ENCODE measurements at regions not wholly inside any gene's neighbourhood (a gene's known extent, or its start where the extent isn't known, plus 50 kb on each side); places are given as distances from the start of the nearest gene placed in this dataset.

DNA sequence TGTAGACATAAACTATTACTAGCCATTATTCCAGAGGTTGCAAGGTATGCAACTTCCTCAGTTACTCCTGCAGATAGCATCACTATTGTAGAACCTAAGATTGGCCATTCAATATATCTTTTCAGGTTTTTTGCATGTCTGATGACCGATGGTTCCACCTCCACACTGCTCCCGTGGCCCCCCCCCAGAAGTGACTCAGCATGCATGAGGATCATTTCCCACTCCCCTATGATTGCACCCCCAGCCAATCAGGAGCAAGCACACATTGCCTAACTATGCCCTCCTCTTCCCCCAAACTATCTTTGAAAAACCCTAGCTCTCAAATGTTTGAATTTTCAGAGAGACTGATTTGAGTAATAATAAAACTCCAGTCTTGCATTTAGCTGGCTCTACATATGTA, 601.4 kb upstream of the TLE4 start:
- no peaks in the 10 kb centered on the region for H3K27me3 ChIP-seq (ENCODE audit: low read length)
- TF ChIP-seq, protein P1, sequence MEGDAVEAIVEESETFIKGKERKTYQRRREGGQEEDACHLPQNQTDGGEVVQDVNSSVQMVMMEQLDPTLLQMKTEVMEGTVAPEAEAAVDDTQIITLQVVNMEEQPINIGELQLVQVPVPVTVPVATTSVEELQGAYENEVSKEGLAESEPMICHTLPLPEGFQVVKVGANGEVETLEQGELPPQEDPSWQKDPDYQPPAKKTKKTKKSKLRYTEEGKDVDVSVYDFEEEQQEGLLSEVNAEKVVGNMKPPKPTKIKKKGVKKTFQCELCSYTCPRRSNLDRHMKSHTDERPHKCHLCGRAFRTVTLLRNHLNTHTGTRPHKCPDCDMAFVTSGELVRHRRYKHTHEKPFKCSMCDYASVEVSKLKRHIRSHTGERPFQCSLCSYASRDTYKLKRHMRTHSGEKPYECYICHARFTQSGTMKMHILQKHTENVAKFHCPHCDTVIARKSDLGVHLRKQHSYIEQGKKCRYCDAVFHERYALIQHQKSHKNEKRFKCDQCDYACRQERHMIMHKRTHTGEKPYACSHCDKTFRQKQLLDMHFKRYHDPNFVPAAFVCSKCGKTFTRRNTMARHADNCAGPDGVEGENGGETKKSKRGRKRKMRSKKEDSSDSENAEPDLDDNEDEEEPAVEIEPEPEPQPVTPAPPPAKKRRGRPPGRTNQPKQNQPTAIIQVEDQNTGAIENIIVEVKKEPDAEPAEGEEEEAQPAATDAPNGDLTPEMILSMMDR (IDR thresholded peaks at IDR 0.05; ENCODE audit: insufficient read depth, low read length, poor library complexity, severe bottlenecking): no peak
- no peak for TF ChIP-seq EZH2phosphoT487 (conservative IDR thresholded peaks at IDR 0.05; ENCODE audit: low read length)
- no peak overlapping the region for H3K9ac ChIP-seq (ENCODE audit: low read length)
- H3F3A ChIP-seq (ENCODE audit: insufficient read depth): no peaks in the 10 kb centered on the region
- no peak overlapping the region for H3K4me2 ChIP-seq (ENCODE audit: low read depth, low read length, poor library complexity, severe bottlenecking)
- no peaks in the 10 kb centered on the region for H3K36me3 ChIP-seq (ENCODE audit: low read length)
- no peak overlapping the region for H3K27ac ChIP-seq (ENCODE audit: low read depth, low read length)
- H4K20me1 ChIP-seq (ENCODE audit: low read depth, low read length): no peaks in the 10 kb centered on the region
- H3K9me3 ChIP-seq (ENCODE audit: insufficient read depth, low read length): no peaks in the 10 kb centered on the region
- no peak overlapping the region for H3K4me3 ChIP-seq (ENCODE audit: insufficient read depth, low read length, poor library complexity, severe bottlenecking)
- no peaks in the 10 kb centered on the region for H3K9me2 ChIP-seq (replicated peaks; ENCODE audit: insufficient read depth, low read length)
- no peak overlapping the region for H2AFZ ChIP-seq (ENCODE audit: low read depth, low read length, severe bottlenecking)
- H3K79me2 ChIP-seq (ENCODE audit: insufficient read depth, low read length): no peaks in the 10 kb centered on the region

DNA sequence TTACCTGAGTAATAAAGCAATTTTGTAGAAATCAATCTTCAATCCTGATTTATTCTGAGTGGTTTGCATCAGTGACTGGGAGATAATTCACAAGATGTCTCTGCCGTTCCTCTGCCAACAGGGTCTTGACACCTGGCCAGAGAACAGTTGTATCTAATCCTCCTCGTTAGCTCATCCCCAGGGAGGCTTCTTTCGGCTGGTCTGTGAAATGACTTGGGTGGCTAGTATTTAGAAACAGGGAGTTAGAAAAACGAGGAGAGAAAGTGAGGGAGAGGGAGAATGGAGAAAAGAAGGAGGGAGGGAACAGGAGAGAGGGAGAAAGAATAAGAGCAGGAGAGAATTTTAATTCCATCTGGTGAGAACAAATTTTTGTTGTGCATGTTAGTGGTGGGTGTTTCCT, 600.2 kb upstream of the TLE4 start:
- H2AFZ ChIP-seq (ENCODE audit: low read depth, low read length, severe bottlenecking): no peak overlapping the region
- no peak overlapping the region for H3K9ac ChIP-seq (ENCODE audit: low read length)
- H3K9me2 ChIP-seq (replicated peaks; ENCODE audit: insufficient read depth, low read length): no peaks in the 10 kb centered on the region
- H3K27ac ChIP-seq (ENCODE audit: low read depth, low read length): no peak overlapping the region
- no peak overlapping the region for H3K4me3 ChIP-seq (ENCODE audit: insufficient read depth, low read length, poor library complexity, severe bottlenecking)
- H3K36me3 ChIP-seq (ENCODE audit: low read length): no peaks in the 10 kb centered on the region
- no peaks in the 10 kb centered on the region for H3F3A ChIP-seq (ENCODE audit: insufficient read depth)
- H3K9me3 ChIP-seq (ENCODE audit: insufficient read depth, low read length): no peaks in the 10 kb centered on the region
- H3K4me2 ChIP-seq (ENCODE audit: low read depth, low read length, poor library complexity, severe bottlenecking): no peak overlapping the region
- TF ChIP-seq, protein P1 (IDR thresholded peaks at IDR 0.05; ENCODE audit: insufficient read depth, low read length, poor library complexity, severe bottlenecking): no peak
- TF ChIP-seq EZH2phosphoT487 (conservative IDR thresholded peaks at IDR 0.05; ENCODE audit: low read length): no peak
- no peaks in the 10 kb centered on the region for H3K27me3 ChIP-seq (ENCODE audit: low read length)
- H4K20me1 ChIP-seq (ENCODE audit: low read depth, low read length): no peaks in the 10 kb centered on the region
- no peaks in the 10 kb centered on the region for H3K79me2 ChIP-seq (ENCODE audit: insufficient read depth, low read length)

DNA sequence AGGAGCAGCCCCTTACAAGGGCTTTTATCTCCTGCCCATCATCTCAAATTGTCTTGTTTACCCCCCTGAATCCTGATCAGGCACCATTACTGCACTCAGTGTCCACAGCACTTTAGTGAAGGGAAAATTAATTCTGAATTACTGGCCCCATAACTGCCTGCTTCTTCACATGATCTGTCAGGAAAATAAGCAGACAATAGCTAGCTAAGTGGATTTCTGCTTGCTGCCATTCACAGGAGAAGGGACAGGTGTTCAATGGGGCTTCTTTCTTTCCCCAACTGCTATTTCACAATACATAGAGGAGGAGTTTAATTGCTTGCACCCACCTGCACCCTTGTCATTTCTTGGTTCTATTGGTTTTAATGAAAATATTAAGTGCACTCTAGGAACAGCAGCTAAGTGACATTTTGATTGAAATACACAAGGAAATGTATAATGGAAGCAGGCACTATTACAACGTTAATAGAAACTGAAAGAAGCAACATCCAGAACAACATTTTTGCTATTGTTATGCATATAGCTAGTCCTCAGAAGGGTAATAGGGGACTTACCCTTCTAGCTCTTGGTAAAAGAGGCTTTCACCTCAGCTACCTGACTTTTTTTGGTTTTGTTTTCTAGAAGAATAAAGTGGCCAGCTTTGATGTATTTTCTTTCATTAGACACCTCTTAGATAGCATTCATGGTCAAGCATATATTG, 599.3 kb upstream of the TLE4 start:
- H3K9me3 ChIP-seq (ENCODE audit: insufficient read depth, low read length): no peaks in the 10 kb centered on the region
- H3K4me2 ChIP-seq (ENCODE audit: low read depth, low read length, poor library complexity, severe bottlenecking): no peak overlapping the region
- no peaks in the 10 kb centered on the region for H3F3A ChIP-seq (ENCODE audit: insufficient read depth)
- no peak overlapping the region for H2AFZ ChIP-seq (ENCODE audit: low read depth, low read length, severe bottlenecking)
- H3K9ac ChIP-seq (ENCODE audit: low read length): no peak overlapping the region
- no peaks in the 10 kb centered on the region for H3K36me3 ChIP-seq (ENCODE audit: low read length)
- no peaks in the 10 kb centered on the region for H3K9me2 ChIP-seq (replicated peaks; ENCODE audit: insufficient read depth, low read length)
- TF ChIP-seq, protein P1 (IDR thresholded peaks at IDR 0.05; ENCODE audit: insufficient read depth, low read length, poor library complexity, severe bottlenecking): no peak
- no peak for TF ChIP-seq EZH2phosphoT487 (conservative IDR thresholded peaks at IDR 0.05; ENCODE audit: low read length)
- no peaks in the 10 kb centered on the region for H3K79me2 ChIP-seq (ENCODE audit: insufficient read depth, low read length)
- no peaks in the 10 kb centered on the region for H3K27me3 ChIP-seq (ENCODE audit: low read length)
- H4K20me1 ChIP-seq (ENCODE audit: low read depth, low read length): no peaks in the 10 kb centered on the region
- no peak overlapping the region for H3K27ac ChIP-seq (ENCODE audit: low read depth, low read length)
- no peak overlapping the region for H3K4me3 ChIP-seq (ENCODE audit: insufficient read depth, low read length, poor library complexity, severe bottlenecking)
